ENCODE measurements at regions not wholly inside any gene's neighbourhood (a gene's known extent, or its start where the extent isn't known, plus 50 kb on each side); places are given as distances from the start of the nearest gene placed in this dataset.

- POLR2A ChIA-PET: no interaction called here
- H3K4me1 Mint-ChIP-seq: no peaks in the 10 kb centered on the region
These were observed 216.8 kb upstream of the MTPN start for GRCh38 chr7:136193940-136194339.

GRCh38 chr7:136189506-136189998 is 212.4 kb upstream of the MTPN start:
- Mint-ChIP-seq H3K4me1 (no peaks in the 10 kb centered on the region), H3K36me3 (no peaks in the 10 kb centered on the region), H3K27me3 (no peaks in the 10 kb centered on the region), H3K27ac (no peak overlapping the region), H3K4me3 (no peak overlapping the region), H3K9me3 (peaks cover 2% of the 10 kb centered on the region)
- ATAC-seq (ENCODE audit: low read depth): no peak
- POLR2A ChIA-PET: no interaction called here
- no peak for DNase-seq

More at GRCh38 chr7:136193940-136194339, 216.8 kb upstream of the MTPN start:
- no peaks in the 10 kb centered on the region for H3K36me3 Mint-ChIP-seq
- ATAC-seq (ENCODE audit: low read depth) (no peak), DNase-seq (no peak)
- H3K27ac Mint-ChIP-seq: no peak overlapping the region
- H3K27me3 Mint-ChIP-seq: no peaks in the 10 kb centered on the region
- H3K4me3 Mint-ChIP-seq: no peak overlapping the region
- H3K9me3 Mint-ChIP-seq: peaks cover 15% of the 10 kb centered on the region

DNA sequence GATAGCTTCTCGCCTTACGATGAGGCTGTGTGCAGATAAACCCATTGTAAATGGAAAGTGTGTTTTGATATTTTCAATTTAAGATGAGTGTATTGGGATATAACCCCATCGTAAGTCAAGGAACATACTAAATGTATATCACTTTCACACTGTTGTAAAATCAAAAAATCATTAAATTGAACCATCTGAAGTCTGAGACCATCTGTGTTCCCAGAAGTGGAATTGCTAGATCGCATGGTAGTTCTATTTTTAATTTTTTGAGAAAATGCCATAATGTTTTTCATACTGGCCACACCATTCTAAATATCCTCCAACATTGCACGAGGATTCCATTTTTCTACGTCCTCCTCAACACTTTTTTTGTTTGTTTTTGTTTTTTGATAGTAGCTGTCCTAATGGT is 209.1 kb upstream of the MTPN start:
- H3K36me3 Mint-ChIP-seq: peaks cover 3% of the 10 kb centered on the region
- H3K4me3 Mint-ChIP-seq: no peak overlapping the region

GRCh38 chr7:136184719-136185118 is 207.6 kb upstream of the MTPN start:
- ATAC-seq (ENCODE audit: low read depth) (no peak), DNase-seq (no peak)
- Mint-ChIP-seq H3K27me3 (no peaks in the 10 kb centered on the region), H3K4me3 (no peak overlapping the region), H3K9me3 (peaks cover 4% of the 10 kb centered on the region), H3K27ac (no peak overlapping the region), H3K36me3 (peaks cover 3% of the 10 kb centered on the region), H3K4me1 (peaks cover 5% of the 10 kb centered on the region)
- POLR2A ChIA-PET: no interaction called here

More for the DNA sequence above, 209.1 kb upstream of the MTPN start:
- ATAC-seq (ENCODE audit: low read depth): no peak
- POLR2A ChIA-PET: no interaction called here
- H3K9me3 Mint-ChIP-seq: peaks cover 4% of the 10 kb centered on the region
- H3K27ac Mint-ChIP-seq: no peak overlapping the region
- no peaks in the 10 kb centered on the region for H3K27me3 Mint-ChIP-seq
- no peak for DNase-seq
- H3K4me1 Mint-ChIP-seq: no peaks in the 10 kb centered on the region

DNA sequence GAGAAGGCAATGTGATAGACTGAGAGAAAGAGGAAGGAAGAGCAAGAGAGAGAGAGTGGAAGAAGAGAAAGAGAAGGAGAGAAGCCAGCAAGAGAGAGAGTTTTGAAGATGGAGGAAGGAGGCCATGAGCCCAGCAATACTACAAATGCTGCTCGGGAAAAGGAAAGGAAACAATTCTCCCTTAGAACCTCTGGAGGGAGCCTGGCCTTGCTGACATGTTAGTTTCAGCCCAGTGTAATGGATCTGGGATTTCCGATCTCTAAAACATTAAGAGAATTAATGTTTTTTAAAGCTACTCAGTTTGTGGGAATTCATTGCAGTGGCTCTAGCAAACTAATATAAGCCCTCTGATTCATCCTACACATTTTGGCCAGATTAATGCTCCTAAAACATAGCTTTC is 206.8 kb upstream of the MTPN start:
- DNase-seq: no peak
- peaks cover 4% of the 10 kb centered on the region for H3K9me3 Mint-ChIP-seq
- no peak overlapping the region for H3K4me3 Mint-ChIP-seq
- POLR2A ChIA-PET: no interaction called here
- no peak overlapping the region for H3K27ac Mint-ChIP-seq
- peaks cover 3% of the 10 kb centered on the region for H3K36me3 Mint-ChIP-seq
- H3K4me1 Mint-ChIP-seq: peaks cover 10% of the 10 kb centered on the region
- ATAC-seq (ENCODE audit: low read depth): no peak
- H3K27me3 Mint-ChIP-seq: no peaks in the 10 kb centered on the region

GRCh38 chr7:136180984-136181383 is 203.8 kb upstream of the MTPN start:
- H3K4me1 Mint-ChIP-seq: peaks cover 11% of the 10 kb centered on the region
- peak overlapping the region; percentile 13 for H3K27ac Mint-ChIP-seq
- POLR2A ChIA-PET: no interaction called here
- peaks cover 4% of the 10 kb centered on the region for H3K9me3 Mint-ChIP-seq
- no peaks in the 10 kb centered on the region for H3K27me3 Mint-ChIP-seq
- ATAC-seq (ENCODE audit: low read depth): no peak
- H3K4me3 Mint-ChIP-seq: no peak overlapping the region
- H3K36me3 Mint-ChIP-seq: peaks cover 3% of the 10 kb centered on the region
- DNase-seq: no peak

GRCh38 chr7:136179851-136180721 is 202.9 kb upstream of the MTPN start:
- H3K27me3 Mint-ChIP-seq: no peaks in the 10 kb centered on the region
- POLR2A ChIA-PET: no interaction called here

DNA sequence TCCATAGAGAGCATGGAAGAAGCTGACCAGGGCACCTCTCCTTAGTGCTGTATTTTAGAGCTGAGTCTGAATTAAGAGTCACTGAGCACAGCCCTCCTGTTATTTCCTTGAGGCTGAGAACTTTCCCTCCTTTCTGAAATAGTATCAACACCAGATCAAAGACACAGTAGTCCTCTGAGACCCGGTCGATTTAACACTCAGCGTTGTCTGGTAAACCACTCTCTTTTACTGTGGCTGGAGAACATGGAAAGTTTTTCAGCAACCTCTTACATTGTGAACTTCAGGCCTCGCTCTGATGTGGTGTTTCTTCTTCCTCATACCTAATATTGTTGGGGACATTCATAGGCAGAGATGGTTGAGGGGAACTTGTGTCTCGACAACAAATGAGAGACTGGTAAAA is 202.0 kb upstream of the MTPN start:
- no peak for DNase-seq
- ATAC-seq (ENCODE audit: low read depth): peak; percentile 30
- peaks cover 4% of the 10 kb centered on the region for H3K9me3 Mint-ChIP-seq
- peaks cover 3% of the 10 kb centered on the region for H3K36me3 Mint-ChIP-seq
- H3K27me3 Mint-ChIP-seq: no peaks in the 10 kb centered on the region
- H3K4me3 Mint-ChIP-seq: no peak overlapping the region
- no peak overlapping the region for H3K27ac Mint-ChIP-seq
- POLR2A ChIA-PET: no interaction called here
- H3K4me1 Mint-ChIP-seq: peaks cover 11% of the 10 kb centered on the region

More at GRCh38 chr7:136179851-136180721, 202.9 kb upstream of the MTPN start:
- peaks cover 11% of the 10 kb centered on the region for H3K4me1 Mint-ChIP-seq
- no peak overlapping the region for H3K4me3 Mint-ChIP-seq
- ATAC-seq (ENCODE audit: low read depth) (no peak), DNase-seq (no peak)
- H3K27ac Mint-ChIP-seq: no peak overlapping the region
- peaks cover 3% of the 10 kb centered on the region for H3K36me3 Mint-ChIP-seq
- peaks cover 4% of the 10 kb centered on the region for H3K9me3 Mint-ChIP-seq

DNA sequence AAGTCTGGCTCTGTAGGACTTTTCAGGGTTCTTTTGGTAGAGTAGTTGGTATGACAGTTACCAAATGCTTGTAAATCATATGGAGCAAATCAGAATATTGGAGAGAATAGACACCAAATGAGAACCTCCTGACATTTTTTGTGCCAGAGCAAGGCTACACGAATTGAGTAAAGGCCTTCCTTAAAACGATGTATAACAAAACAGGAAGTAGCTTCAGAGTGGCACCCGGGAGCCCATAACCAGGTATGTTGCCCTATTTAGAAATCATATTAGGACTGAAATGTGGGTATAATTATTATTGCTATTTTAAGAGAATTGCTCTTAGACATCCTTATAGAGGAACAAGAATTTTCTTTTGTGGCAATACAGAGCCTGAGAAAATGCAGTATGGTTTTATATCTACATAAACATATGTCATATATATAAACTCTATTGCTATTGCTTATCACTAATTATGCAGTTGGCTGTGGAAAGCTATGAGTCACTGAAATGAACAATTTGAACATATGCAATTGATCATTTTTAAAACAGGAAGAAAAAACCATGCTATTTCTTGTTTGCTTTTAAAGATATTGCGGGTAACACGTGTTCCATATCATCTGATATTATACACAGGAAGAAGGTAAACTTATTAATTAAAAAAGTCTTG is 197.4 kb upstream of the MTPN start:
- Mint-ChIP-seq H3K27me3 (no peaks in the 10 kb centered on the region), H3K9me3 (no peaks in the 10 kb centered on the region), H3K36me3 (no peaks in the 10 kb centered on the region), H3K4me1 (peaks cover 5% of the 10 kb centered on the region), H3K27ac (no peak overlapping the region), H3K4me3 (no peak overlapping the region)
- POLR2A ChIA-PET: no interaction called here
- ATAC-seq (ENCODE audit: low read depth) (no peak), DNase-seq (no peak)

- H3K9me3 Mint-ChIP-seq: no peaks in the 10 kb centered on the region
- DNase-seq: no peak
- POLR2A ChIA-PET: no interaction called here
- no peaks in the 10 kb centered on the region for H3K27me3 Mint-ChIP-seq
- H3K4me1 Mint-ChIP-seq: no peaks in the 10 kb centered on the region
- ATAC-seq (ENCODE audit: low read depth): no peak
- no peaks in the 10 kb centered on the region for H3K36me3 Mint-ChIP-seq
- H3K27ac Mint-ChIP-seq: no peak overlapping the region
- no peak overlapping the region for H3K4me3 Mint-ChIP-seq
These were observed 196.7 kb upstream of the MTPN start for GRCh38 chr7:136173874-136174273.

DNA sequence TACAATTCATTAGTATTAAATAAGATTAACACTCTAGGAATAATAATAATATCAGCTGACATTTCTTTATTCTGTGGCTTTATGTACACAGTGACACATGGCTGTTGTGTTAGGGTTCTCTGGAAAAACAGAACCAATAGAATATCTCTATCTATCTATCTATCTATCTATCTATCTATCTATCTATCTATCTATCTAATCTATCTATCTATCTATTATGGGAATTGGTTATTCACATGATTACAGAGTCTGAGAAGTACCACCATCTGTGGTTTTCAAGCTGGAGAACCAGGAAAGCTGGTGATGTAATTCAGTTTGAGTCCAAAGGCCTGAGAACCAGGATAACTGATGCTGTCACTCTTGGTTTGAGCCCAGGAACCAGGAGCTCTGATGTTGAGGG is 194.1 kb upstream of the MTPN start:
- DNase-seq (no peak), ATAC-seq (ENCODE audit: low read depth) (no peak)
- Mint-ChIP-seq H3K36me3 (no peaks in the 10 kb centered on the region), H3K27me3 (no peaks in the 10 kb centered on the region), H3K9me3 (no peaks in the 10 kb centered on the region), H3K4me1 (no peaks in the 10 kb centered on the region), H3K4me3 (no peak overlapping the region), H3K27ac (no peak overlapping the region)
- POLR2A ChIA-PET: no interaction called here

DNA sequence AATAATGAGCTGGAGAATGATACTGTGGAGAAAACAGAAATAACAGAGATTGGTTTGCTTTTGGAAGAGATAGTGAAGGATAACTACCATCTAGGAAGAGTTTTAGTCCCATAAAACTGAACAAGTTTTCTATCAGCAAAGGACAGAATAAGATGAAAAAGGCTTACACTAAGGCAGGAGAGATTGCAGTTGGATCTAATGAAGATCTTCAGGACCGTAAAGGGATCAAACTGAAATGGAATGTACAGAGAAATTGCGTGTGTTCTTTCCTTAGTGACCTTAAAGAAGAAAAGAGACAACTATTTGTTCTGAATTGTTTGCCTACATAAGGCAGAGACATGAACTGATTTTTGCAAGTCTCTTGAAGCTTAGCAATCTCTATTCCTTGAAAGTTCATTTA is 191.7 kb upstream of the MTPN start:
- POLR2A ChIA-PET: no interaction called here
- H3K9me3 Mint-ChIP-seq: no peaks in the 10 kb centered on the region
- ATAC-seq (ENCODE audit: low read depth): no peak
- no peaks in the 10 kb centered on the region for H3K27me3 Mint-ChIP-seq
- no peaks in the 10 kb centered on the region for H3K4me1 Mint-ChIP-seq
- DNase-seq: no peak
- H3K4me3 Mint-ChIP-seq: no peak overlapping the region
- H3K36me3 Mint-ChIP-seq: no peaks in the 10 kb centered on the region
- no peak overlapping the region for H3K27ac Mint-ChIP-seq

DNA sequence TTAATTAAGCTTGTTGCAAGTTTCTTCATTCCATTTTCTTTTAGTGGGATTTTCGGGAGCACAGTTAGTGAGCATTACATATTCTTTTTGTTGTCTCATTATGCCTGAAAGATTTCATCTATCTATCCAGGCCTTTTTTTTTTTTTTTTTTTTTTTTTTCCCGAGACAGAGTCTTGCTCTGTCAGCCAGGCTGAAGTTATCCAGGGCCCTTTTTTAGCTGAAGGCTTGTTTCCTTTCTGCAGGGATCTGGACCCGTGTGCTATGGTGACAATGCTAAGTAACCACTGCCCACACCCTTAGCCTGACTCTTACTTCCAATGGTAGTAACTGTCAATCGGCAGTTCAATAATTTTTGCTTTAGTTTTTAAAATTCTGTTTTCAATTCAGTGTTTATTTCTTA is 190.8 kb upstream of the MTPN start:
- Mint-ChIP-seq H3K27me3 (no peaks in the 10 kb centered on the region), H3K27ac (no peak overlapping the region), H3K36me3 (no peaks in the 10 kb centered on the region), H3K9me3 (no peaks in the 10 kb centered on the region), H3K4me1 (no peaks in the 10 kb centered on the region), H3K4me3 (no peak overlapping the region)
- ATAC-seq (ENCODE audit: low read depth): no peak
- DNase-seq: no peak
- POLR2A ChIA-PET: no interaction called here

DNA sequence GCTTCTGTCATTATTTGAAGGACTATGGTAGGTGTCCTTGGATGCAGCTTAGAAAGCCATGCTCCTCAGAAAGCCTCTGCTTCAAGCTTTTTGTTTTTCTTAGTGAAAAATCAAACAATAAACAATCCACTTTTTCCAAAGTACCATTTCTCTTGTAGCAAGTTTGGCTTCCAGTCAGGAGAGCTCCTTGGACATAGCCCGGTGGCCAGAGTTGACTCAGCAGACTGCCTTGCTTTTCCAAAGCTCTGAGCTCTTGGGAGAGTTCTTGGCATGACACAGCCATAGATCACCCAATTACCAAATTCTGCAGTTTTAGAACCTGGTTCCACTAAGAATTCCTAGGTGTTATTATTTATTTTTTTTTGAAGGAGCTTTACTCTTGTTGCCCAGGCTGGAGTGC is 189.4 kb upstream of the MTPN start:
- POLR2A ChIA-PET: no interaction called here

More for the DNA sequence above, 189.4 kb upstream of the MTPN start:
- Mint-ChIP-seq H3K27ac (no peak overlapping the region), H3K36me3 (no peaks in the 10 kb centered on the region), H3K4me3 (no peak overlapping the region), H3K4me1 (no peaks in the 10 kb centered on the region), H3K9me3 (no peaks in the 10 kb centered on the region), H3K27me3 (no peaks in the 10 kb centered on the region)
- no peak for DNase-seq
- no peak for ATAC-seq (ENCODE audit: low read depth)

Measured in activated naive CD8-positive, alpha-beta T cell treated with anti-CD3 and anti-CD28 coated beads, Interleukin-2, amount 10 ng/mL, durations not matched to agents 7 days and 5 days (primary cell).